ENCODE measurements at regions not wholly inside any gene's neighbourhood (a gene's known extent, or its start where the extent isn't known, plus 50 kb on each side); places are given as distances from the start of the nearest gene placed in this dataset.

DNA sequence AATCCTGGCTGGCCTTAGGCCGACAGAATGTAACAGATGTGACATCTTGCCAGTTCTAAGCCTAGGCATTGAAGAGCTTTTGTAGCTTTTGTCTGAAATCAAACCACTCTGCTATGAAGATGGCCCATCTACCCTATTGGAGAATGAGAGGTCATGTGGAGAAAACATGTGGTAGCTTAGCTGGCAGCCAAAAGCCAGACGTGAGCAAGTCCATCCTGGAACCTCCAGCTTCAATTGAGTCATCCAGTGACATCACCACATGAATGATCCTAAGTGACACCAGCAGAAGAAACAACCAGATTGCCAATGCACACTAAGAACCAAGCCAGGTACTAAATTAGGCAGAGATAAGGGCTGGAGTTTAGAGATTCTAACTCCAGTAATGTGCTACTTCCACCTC, 154.8 kb upstream of the ZFP42 start:
- WGBS (ENCODE audit: extremely low coverage, insufficient read length, low lambda C conversion rate), result no CpG with 5 or more reads among the region's 2 CpGs
- peaks cover 0 to 3% of the 10 kb centered on the region in 2 experiments; a peak in 1 of 5 replicates for H3K9me3 Mint-ChIP-seq
- no peaks in the 10 kb centered on the region for H3K9me3 ChIP-seq (ENCODE audit: control insufficient read depth, low read depth, low read length)

More for the DNA sequence above, 154.8 kb upstream of the ZFP42 start:
- Histone ChIP-seq H2BK120ac (ENCODE audit: low read depth, low read length, poor library complexity, severe bottlenecking) (no peak overlapping the region), H3K14ac (ENCODE audit: insufficient read depth, low read length) (no peak overlapping the region), H2AK5ac (ENCODE audit: insufficient read length, low read length) (no peak overlapping the region), H3T11ph (ENCODE audit: low read length) (no peak overlapping the region), H3K23ac (ENCODE audit: insufficient read length, low read depth, low read length) (no peak overlapping the region), H3K27ac (ENCODE audit: insufficient read length, low read depth, low read length) (no peak overlapping the region), H3K79me1 (ENCODE audit: insufficient read depth, low read depth, low read length, poor library complexity, severe bottlenecking) (no peaks in the 10 kb centered on the region), H2BK12ac (ENCODE audit: insufficient read length, low read depth, low read length) (no peak overlapping the region), H3K9ac (ENCODE audit: extremely low read depth, insufficient read length, low read length) (no peak overlapping the region), H3K56ac (ENCODE audit: insufficient read length, low read depth, low read length) (no peak overlapping the region), H2BK5ac (ENCODE audit: insufficient read length, low read length) (no peak overlapping the region), H3K27me3 (ENCODE audit: insufficient read depth, low read length) (no peaks in the 10 kb centered on the region), H3K4ac (ENCODE audit: low read depth, low read length) (no peak overlapping the region), H2BK20ac (ENCODE audit: low read depth, low read length, poor library complexity, severe bottlenecking) (no peak overlapping the region), H4K20me1 (ENCODE audit: control insufficient read depth, insufficient read depth, insufficient read length) (no peaks in the 10 kb centered on the region), H3K23me2 (ENCODE audit: insufficient read length, low read depth, low read length, poor library complexity, severe bottlenecking) (no peaks in the 10 kb centered on the region), H4K5ac (ENCODE audit: insufficient read length, low read depth, low read length) (no peak overlapping the region), H4K8ac (replicated peaks; ENCODE audit: insufficient read length, low read depth, low read length) (no peak overlapping the region), H3K4me1 (ENCODE audit: insufficient read depth, low read length) (no peaks in the 10 kb centered on the region), H3K79me2 (ENCODE audit: insufficient read depth, low read length) (no peaks in the 10 kb centered on the region), H3K4me2 (ENCODE audit: insufficient read depth, insufficient read length, low read length) (no peak overlapping the region), H3K18ac (ENCODE audit: insufficient read length, low read depth, low read length) (no peak overlapping the region), H4K91ac (ENCODE audit: insufficient read length, low read depth, low read length) (no peak overlapping the region), H2AFZ (ENCODE audit: low read length) (no peak overlapping the region), H2BK15ac (ENCODE audit: low read depth, low read length) (no peak overlapping the region)
- no peak for TF ChIP-seq CTCF (conservative IDR thresholded peaks at IDR 0.05)
- H3K4me3 Mint-ChIP-seq, result no peak overlapping the region
- no peak for DNase-seq
- H3K36me3 Mint-ChIP-seq (ENCODE audit: insufficient read depth in 1 of 3, low read depth in 3 of 3), result no peaks in the 10 kb centered on the region
- no peaks in the 10 kb centered on the region for H3K4me1 Mint-ChIP-seq
- H3K27ac Mint-ChIP-seq, result no peak overlapping the region
- no peaks in the 10 kb centered on the region for H3K27me3 Mint-ChIP-seq (ENCODE audit: low read depth)
